HG02885 (cell line): ENCODE measurements at regions not wholly inside any gene's neighbourhood (a gene's known extent, or its start where the extent isn't known, plus 50 kb on each side); places are given as distances from the start of the nearest gene placed in this dataset.

Experiments used
- ATAC-seq: cut with Tn5 transposase; IDR thresholded peaks from one replicate; pipeline ENCODE4 v1.9.1; 2021; ENCODE audit warnings: mild to moderate bottlenecking; ENCODE audit not compliant: unreplicated experiment, poor library complexity

DNA sequence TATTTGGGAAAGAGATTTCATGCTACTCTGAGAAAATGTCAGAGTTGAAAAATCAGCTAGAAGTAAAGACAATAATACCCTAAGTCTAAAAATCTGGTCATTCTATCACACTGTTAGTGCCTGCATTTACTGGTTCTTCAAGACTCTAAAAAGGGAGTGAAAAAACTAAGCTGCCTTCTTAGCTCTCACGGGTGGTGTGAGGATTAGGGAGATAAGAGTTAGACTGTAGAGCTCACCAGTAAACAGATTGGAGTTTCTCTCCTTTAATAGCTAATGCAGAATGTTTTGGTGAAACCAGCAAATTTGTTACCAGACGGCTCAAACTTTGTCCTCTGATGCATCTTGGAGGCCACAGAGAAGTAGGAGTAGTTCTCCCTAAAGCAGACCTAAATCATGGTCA lies 135.0 kb upstream of the OTX2 start:
- ATAC-seq: no peak

DNA sequence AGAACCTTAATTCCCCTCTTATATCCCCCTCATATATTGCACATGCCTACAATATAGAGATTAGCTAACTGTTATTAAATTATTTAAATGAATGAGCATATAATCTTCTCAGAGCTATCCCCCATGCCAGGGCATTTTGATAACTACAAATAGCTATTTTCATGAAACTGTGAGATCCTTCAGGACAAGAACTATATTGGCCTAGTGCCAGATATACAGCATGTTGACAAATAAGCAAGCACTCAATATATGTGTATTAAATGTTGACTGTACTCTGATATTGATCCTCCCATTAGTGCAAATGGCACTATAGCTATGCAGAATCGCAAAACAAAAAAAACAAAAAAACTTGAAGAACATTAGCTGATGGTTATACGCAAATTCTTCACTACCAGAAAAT lies 134.1 kb upstream of the OTX2 start:
- ATAC-seq: no peak

GRCh38 chr14:56933446-56933845 lies 123.2 kb upstream of the OTX2 start:
- no peak for ATAC-seq

- no peak for ATAC-seq
Measured at GRCh38 chr14:56918849-56919574, 108.7 kb upstream of the OTX2 start.

GRCh38 chr14:56905282-56905681 lies 95.0 kb upstream of the OTX2 start:
- ATAC-seq: no peak

DNA sequence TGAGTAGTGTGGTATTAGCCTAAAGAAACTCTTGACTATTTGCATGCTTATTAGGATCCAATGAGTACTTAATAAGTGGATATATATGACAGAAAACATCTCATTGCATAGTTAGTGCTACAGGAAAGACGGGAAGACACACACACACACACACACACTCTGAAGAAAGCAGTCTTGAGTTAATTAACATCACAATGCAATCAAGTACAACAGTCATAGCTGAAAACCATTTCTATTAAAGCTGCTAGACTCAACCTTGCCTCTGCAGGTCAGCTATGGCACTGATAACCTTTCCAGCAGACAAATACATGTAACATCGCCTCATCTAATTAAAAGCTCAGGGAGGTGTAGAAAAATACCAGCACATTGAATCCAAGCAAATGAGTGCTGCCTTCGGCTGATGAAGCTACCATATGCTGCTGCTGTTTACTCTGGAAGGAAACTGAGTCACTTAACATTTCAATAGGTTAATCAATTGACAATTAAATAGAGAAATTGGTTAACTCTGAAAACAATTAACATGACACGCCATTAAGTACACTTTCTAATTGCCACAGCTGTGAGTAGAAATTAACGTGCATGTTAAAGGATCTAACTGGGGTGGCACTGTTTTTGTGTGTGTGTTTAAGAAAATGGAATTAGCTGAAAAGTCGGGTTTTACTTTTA lies 93.2 kb upstream of the OTX2 start:
- no peak for ATAC-seq

GRCh38 chr14:56902385-56902784 lies 92.1 kb upstream of the OTX2 start:
- ATAC-seq: no peak

DNA sequence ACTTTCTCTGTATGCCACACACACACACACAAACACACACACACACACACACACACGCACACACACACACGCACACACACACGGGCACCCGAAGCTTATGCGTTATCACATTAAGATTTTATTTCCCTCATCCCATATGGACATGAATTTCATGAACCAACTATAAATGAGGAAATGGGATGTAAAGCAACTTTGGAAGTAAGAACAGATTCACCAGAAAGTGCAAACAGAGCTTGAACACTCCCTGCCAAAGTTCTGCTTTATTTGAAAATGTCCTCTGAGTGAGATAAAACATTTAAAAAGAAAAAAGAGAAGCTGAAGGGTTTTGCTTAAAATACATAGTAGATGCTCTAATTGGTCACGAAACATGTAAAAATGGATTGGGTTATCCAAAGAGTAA lies 90.4 kb upstream of the OTX2 start:
- ATAC-seq: no peak

DNA sequence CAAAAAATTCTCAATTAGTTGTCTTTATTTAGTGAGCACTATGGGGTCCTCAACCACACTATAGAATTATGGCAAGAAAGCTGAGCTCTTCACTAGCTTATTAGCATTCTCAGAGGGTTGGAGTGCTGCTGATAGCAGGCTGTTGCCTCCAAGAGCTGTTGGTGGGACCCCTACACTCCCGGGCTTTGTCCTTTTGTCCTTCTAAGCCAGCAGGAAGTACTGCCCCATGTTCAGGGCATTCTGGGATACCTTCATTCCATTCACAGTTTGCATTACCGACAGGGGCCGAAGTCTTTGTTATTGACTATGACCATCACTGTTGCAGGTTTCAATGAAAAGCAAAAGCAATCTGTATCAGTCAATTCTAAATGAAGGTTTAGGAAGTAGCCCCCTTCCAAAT lies 89.5 kb upstream of the OTX2 start:
- no peak for ATAC-seq

DNA sequence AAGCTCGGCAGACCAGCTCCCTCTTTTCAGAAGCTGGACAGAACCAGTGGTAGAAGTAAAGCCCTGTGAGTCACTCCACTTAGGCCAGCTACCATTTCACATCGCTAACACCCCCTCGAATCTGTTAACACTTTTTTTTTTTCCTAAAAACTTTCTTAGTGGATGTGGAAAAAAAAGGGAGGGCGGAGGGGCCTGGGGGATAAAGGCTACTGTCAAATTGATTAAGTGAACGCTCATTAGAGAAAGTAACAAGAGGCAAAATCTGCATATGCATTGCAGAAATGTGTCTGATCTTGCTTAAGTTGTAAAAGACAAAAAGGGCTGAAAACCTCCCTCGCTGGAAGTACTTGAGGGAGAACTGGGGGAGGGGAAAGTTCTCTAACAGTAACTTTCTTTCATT lies 86.6 kb upstream of the OTX2 start:
- no peak for ATAC-seq

GRCh38 chr14:56896231-56896630 lies 86.0 kb upstream of the OTX2 start:
- ATAC-seq: no peak

GRCh38 chr14:56895154-56895553 lies 84.9 kb upstream of the OTX2 start:
- ATAC-seq: no peak

GRCh38 chr14:56894591-56894991 lies 84.3 kb upstream of the OTX2 start:
- ATAC-seq: no peak

DNA sequence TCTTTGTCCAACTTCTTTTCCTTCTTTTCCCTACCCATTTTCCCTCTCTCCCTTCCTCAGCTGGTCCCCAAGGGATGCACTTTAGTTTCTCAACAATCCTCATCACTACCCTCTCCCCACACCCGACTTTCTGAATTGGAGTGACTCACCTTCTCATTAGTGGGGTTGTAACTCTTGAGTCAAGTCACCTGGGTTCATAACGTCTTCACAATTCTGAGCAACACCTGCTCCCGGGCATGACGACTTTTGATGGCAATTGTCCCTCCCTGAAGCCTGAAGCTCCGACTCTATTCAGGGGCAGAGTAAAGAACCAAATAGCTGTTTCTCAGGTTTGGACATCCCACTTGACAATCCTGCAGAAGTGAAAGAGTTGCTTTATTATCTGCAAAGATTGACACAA lies 82.7 kb upstream of the OTX2 start:
- ATAC-seq: no peak

DNA sequence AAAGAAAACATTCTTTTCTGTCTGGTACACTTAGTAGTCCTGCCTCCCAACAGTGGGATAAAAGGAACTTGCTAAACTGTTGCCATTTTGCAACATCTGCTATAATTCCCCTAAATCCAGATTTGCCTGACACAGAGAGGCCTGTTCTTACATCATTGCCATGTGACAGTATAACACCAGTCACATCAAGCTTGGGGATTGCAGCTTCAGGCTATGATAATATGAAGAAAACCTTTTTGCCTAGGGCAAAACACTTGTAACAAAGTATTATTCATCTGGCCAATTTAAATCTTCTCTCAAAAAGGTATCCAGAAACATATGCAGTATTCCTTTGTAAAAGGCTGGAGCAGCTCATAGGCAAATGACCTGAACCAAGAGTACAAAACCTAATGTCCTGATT lies 80.9 kb upstream of the OTX2 start:
- no peak for ATAC-seq

DNA sequence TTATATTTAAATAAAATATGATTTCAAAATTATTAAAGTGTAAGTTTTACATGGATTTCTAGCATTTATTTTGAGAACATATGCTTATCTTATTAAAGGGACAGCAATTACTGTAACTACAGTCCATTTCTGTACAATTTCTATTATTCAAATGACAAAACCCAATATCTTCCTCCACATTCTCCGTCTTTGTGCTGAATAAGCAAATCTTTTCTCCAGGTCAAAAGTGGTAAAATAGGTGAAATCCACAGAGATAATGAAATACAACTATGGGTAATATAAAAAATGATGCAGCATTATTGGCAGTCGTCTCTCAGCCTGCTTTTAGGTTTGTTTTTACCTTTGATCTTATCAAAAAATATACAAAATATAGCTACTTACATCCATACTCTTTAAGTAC lies 79.4 kb upstream of the OTX2 start:
- ATAC-seq: no peak

GRCh38 chr14:56888274-56888673 lies 78.0 kb upstream of the OTX2 start:
- no peak for ATAC-seq

- ATAC-seq: no peak
Measured at GRCh38 chr14:56887216-56887615, 76.9 kb upstream of the OTX2 start.

GRCh38 chr14:56886471-56887062 lies 76.3 kb upstream of the OTX2 start:
- no peak for ATAC-seq

DNA sequence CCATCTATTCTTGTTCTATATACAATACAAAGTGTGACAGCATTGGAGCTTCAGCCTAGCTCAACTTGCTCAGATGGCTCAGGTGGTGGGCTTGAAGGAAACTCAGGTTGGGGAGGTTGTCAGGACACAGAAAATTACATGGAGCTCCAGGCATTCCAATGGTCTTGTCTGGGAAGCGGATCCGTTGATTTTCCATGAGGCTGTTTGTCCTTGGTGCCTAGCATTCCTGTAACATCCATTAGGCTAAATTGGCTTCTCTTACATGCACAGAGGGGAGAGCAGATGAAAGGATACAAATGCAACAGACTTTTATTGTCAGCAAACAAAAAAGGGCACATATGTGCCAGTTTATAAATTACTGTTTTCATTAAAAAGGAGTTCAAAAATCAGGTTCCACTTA lies 75.5 kb upstream of the OTX2 start:
- ATAC-seq: no peak

DNA sequence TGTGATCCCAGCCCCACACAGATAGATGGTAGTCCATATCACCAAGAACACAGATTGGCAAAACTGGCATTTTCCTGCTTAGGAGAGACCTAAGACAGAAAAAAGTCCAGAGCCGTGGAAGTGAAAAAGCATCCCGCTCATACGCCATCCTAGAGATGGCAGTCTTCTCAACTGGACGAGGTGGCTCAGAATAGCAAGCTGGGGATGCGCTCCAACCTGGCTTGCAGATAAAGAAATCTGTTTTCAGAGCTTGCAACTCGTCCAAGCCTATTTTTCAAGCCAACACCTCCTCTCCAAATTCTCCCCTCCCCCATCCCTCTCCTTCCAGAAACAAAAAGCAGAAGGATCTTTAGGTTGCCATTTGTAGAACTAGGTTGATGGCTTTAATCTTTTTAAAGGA lies 74.3 kb upstream of the OTX2 start:
- ATAC-seq: no peak

DNA sequence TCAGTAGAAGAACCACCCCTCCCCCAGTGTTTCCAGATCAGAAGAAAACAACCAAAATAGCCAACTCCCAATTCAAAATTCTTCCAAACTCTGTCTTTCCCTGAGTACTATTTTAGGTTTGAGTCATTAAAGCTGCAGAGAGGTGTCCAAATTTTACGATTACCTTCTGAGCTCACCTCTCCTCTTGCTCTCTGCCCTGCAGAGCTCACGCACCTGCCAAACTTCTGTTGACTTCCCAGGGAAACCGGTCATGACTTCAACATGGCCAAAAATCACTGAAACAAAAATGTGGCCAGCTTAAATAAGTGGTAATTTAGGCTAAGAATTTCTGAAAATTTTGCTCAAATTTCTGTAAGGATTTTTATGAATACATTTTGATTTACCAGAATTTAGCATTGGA lies 70.9 kb upstream of the OTX2 start:
- ATAC-seq: no peak
